ACC112 (cell line): ENCODE measurements at regions not wholly inside any gene's neighbourhood (a gene's known extent, or its start where the extent isn't known, plus 50 kb on each side); places are given as distances from the start of the nearest gene placed in this dataset.

Source experiments
- H2AFZ ChIP-seq: fragments of 200-600 bp; sonication (generic); one replicate; pipeline ENCODE4 v1.6.0; 2017; ENCODE audit warnings: antibody characterized with exemption, low read length; ENCODE audit not compliant: unreplicated experiment
- H3K27ac ChIP-seq: fragments of 200-600 bp; sonication (generic); 2 replicates; pipeline ENCODE4 v1.5.1; 2014; ENCODE audit warnings: low read depth, mild to moderate bottlenecking, antibody characterized with exemption, low read length, moderate library complexity
- H3K27me3 ChIP-seq: fragments of 200-600 bp; sonication (generic); 2 replicates; pipeline ENCODE4 v1.6.1; 2014; ENCODE audit warnings: mild to moderate bottlenecking, antibody characterized with exemption, low read length, moderate library complexity, mixed read lengths; ENCODE audit not compliant: insufficient read depth
- H3K36me3 ChIP-seq: fragments of 200-600 bp; sonication (generic); 2 replicates; pipeline ENCODE4 v1.6.1; 2016; ENCODE audit warnings: mild to moderate bottlenecking, antibody characterized with exemption, low read length, moderate library complexity, mixed read lengths; ENCODE audit not compliant: insufficient read depth
- H3K4me1 ChIP-seq: fragments of 200-600 bp; sonication (generic); one replicate; pipeline ENCODE4 v1.6.1; 2016; ENCODE audit warnings: low read length, mixed read lengths; ENCODE audit not compliant: insufficient read depth, unreplicated experiment, control insufficient read depth
- H3K4me3 ChIP-seq: fragments of 200-600 bp; sonication (generic); 2 replicates; pipeline ENCODE4 v1.5.1; 2014; ENCODE audit warnings: mild to moderate bottlenecking, low read depth, low read length
- H3K79me2 ChIP-seq: fragments of 200-600 bp; sonication (generic); one replicate; pipeline ENCODE4 v1.6.0; 2016; ENCODE audit warnings: low read length; ENCODE audit not compliant: control insufficient read depth, unreplicated experiment, insufficient read depth

GRCh38 chr10:27599546-27599945 is 95.4 kb downstream of the RAB18 start:
- no peak overlapping the region for H3K4me3 ChIP-seq
- H3K27me3 ChIP-seq = no peaks in the 10 kb centered on the region; the same call in 1 of the 2 replicates
- no peaks in the 10 kb centered on the region for H3K4me1 ChIP-seq
- H3K27ac ChIP-seq = no peak overlapping the region
- no peak overlapping the region for H2AFZ ChIP-seq
- H3K79me2 ChIP-seq = no peaks in the 10 kb centered on the region
- H3K36me3 ChIP-seq = no peaks in the 10 kb centered on the region

GRCh38 chr10:27600930-27601329 is 96.8 kb downstream of the RAB18 start:
- Histone ChIP-seq H3K27ac (no peak overlapping the region), H3K36me3 (no peaks in the 10 kb centered on the region), H3K4me3 (no peak overlapping the region), H3K27me3 (no peaks in the 10 kb centered on the region; the same call in 1 of the 2 replicates), H3K79me2 (no peaks in the 10 kb centered on the region), H3K4me1 (no peaks in the 10 kb centered on the region), H2AFZ (no peak overlapping the region)

- Histone ChIP-seq H3K4me3 (no peak overlapping the region), H3K27ac (no peak overlapping the region), H2AFZ (no peak overlapping the region), H3K27me3 (no peaks in the 10 kb centered on the region; the same call in 1 of the 2 replicates), H3K79me2 (no peaks in the 10 kb centered on the region), H3K36me3 (no peaks in the 10 kb centered on the region), H3K4me1 (no peaks in the 10 kb centered on the region)
Observed at GRCh38 chr10:27601503-27601902, 97.4 kb downstream of the RAB18 start.

- no peak overlapping the region for H3K27ac ChIP-seq
- no peaks in the 10 kb centered on the region for H3K79me2 ChIP-seq
- no peaks in the 10 kb centered on the region for H3K36me3 ChIP-seq
- H3K27me3 ChIP-seq = no peaks in the 10 kb centered on the region
- no peak overlapping the region for H2AFZ ChIP-seq
- H3K4me1 ChIP-seq = no peaks in the 10 kb centered on the region
- no peak overlapping the region for H3K4me3 ChIP-seq
Observed at GRCh38 chr10:27601946-27602538, 97.9 kb downstream of the RAB18 start.

- no peaks in the 10 kb centered on the region for H3K79me2 ChIP-seq
- no peaks in the 10 kb centered on the region for H3K4me1 ChIP-seq
- H3K27ac ChIP-seq = no peak overlapping the region
- H3K36me3 ChIP-seq = no peaks in the 10 kb centered on the region
- no peak overlapping the region for H3K4me3 ChIP-seq
- H3K27me3 ChIP-seq = no peaks in the 10 kb centered on the region
- no peak overlapping the region for H2AFZ ChIP-seq
Observed at GRCh38 chr10:27603104-27603503, 99.0 kb downstream of the RAB18 start.

GRCh38 chr10:27605318-27605717 is 101.2 kb downstream of the RAB18 start:
- Histone ChIP-seq H3K79me2 (no peaks in the 10 kb centered on the region), H3K36me3 (no peaks in the 10 kb centered on the region), H3K27ac (no peak overlapping the region), H3K27me3 (no peaks in the 10 kb centered on the region), H3K4me1 (no peaks in the 10 kb centered on the region), H2AFZ (no peak overlapping the region), H3K4me3 (no peak overlapping the region)

GRCh38 chr10:27607591-27607990 is 103.5 kb downstream of the RAB18 start:
- H3K36me3 ChIP-seq = no peaks in the 10 kb centered on the region
- H3K27me3 ChIP-seq = no peaks in the 10 kb centered on the region
- H3K4me1 ChIP-seq = no peaks in the 10 kb centered on the region
- H3K27ac ChIP-seq = no peak overlapping the region
- no peaks in the 10 kb centered on the region for H3K79me2 ChIP-seq
- H2AFZ ChIP-seq = no peak overlapping the region
- H3K4me3 ChIP-seq = no peak overlapping the region

- Histone ChIP-seq H3K79me2 (no peaks in the 10 kb centered on the region), H3K36me3 (no peaks in the 10 kb centered on the region), H3K4me3 (no peak overlapping the region), H3K27ac (no peak overlapping the region), H3K27me3 (no peaks in the 10 kb centered on the region), H2AFZ (no peak overlapping the region), H3K4me1 (no peaks in the 10 kb centered on the region)
Observed at GRCh38 chr10:27611236-27611635, 107.1 kb downstream of the RAB18 start.

GRCh38 chr10:27611744-27612550 is 107.8 kb downstream of the RAB18 start:
- Histone ChIP-seq H2AFZ (no peak overlapping the region), H3K27ac (no peak overlapping the region), H3K79me2 (no peaks in the 10 kb centered on the region), H3K4me1 (no peaks in the 10 kb centered on the region), H3K4me3 (no peak overlapping the region), H3K27me3 (no peaks in the 10 kb centered on the region), H3K36me3 (no peaks in the 10 kb centered on the region)

- no peaks in the 10 kb centered on the region for H3K79me2 ChIP-seq
- 0 out of 2 replicates have a peak, but pooled peaks cover 2% of the 10 kb centered on the region for H3K27me3 ChIP-seq
- no peak overlapping the region for H2AFZ ChIP-seq
- no peaks in the 10 kb centered on the region for H3K4me1 ChIP-seq
- H3K27ac ChIP-seq = no peak overlapping the region
- H3K4me3 ChIP-seq = no peak overlapping the region
- no peaks in the 10 kb centered on the region for H3K36me3 ChIP-seq
Observed at GRCh38 chr10:27612551-27613035, 108.5 kb downstream of the RAB18 start.

- H3K79me2 ChIP-seq = no peaks in the 10 kb centered on the region
Observed at GRCh38 chr10:27614776-27615175, 110.7 kb downstream of the RAB18 start.

More at GRCh38 chr10:27614776-27615175, 110.7 kb downstream of the RAB18 start:
- H3K27me3 ChIP-seq = 0 out of 2 replicates have a peak, but pooled peaks cover 2% of the 10 kb centered on the region
- H3K4me3 ChIP-seq = no peak overlapping the region
- no peaks in the 10 kb centered on the region for H3K4me1 ChIP-seq
- H3K36me3 ChIP-seq = no peaks in the 10 kb centered on the region
- no peak overlapping the region for H2AFZ ChIP-seq
- no peak overlapping the region for H3K27ac ChIP-seq
